Lung (tissue), 11 donors: ENCODE measurements at regions not wholly inside any gene's neighbourhood (a gene's known extent, or its start where the extent isn't known, plus 50 kb on each side); places are given as distances from the start of the nearest gene placed in this dataset.

Experiments used
- ATAC-seq: fragments of 200-7000 bp; cut with Tn5 transposase; one replicate; pipeline ENCODE4 v1.9.1; 2020; ENCODE audit warnings: moderate number of reproducible peaks; ENCODE audit not compliant: insufficient read depth, low FRiP score
- DNase-seq, 3 donors: peaks; one replicate each; pipeline ENCODE4 v3.0.0-alpha.2; 2013 to 2017
- H3K27ac ChIP-seq, 2 donors: one replicate each; pipeline ENCODE4 v1.5.1; 2013; ENCODE audit warnings: mild to moderate bottlenecking in 2 of 2, moderate library complexity in 2 of 2, control low read depth in 1 of 2, inconsistent platforms in 1 of 2, low read depth in 1 of 2, low read length in 1 of 2
- H3K27me3 ChIP-seq, 3 donors: one replicate each; pipeline ENCODE4 v1.5.1; 2013; ENCODE audit warnings: low read length in 2 of 3; ENCODE audit not compliant: control insufficient read depth in 3 of 3, insufficient read depth in 3 of 3
- H3K36me3 ChIP-seq, 4 donors: one replicate each; pipeline ENCODE4 v1.5.1; 2013; ENCODE audit warnings: low read length in 4 of 4, mild to moderate bottlenecking in 1 of 4, moderate library complexity in 1 of 4; ENCODE audit not compliant: control insufficient read depth in 4 of 4, insufficient read depth in 4 of 4
- H3K4me1 ChIP-seq, 5 donors: one replicate each; pipeline ENCODE4 v1.5.1; 2013; ENCODE audit warnings: low read length in 5 of 5, mild to moderate bottlenecking in 2 of 5, moderate library complexity in 1 of 5; ENCODE audit not compliant: control insufficient read depth in 5 of 5, insufficient read depth in 5 of 5
- H3K4me3 ChIP-seq: one replicate; pipeline ENCODE4 v1.5.1; 2013; ENCODE audit warnings: mild to moderate bottlenecking, control low read depth, moderate library complexity
- H3K9ac ChIP-seq, 2 donors: one replicate each; pipeline ENCODE4 v1.5.1; 2013; ENCODE audit warnings: low read length in 2 of 2, control low read depth in 1 of 2; ENCODE audit not compliant: insufficient read depth in 1 of 2
- H3K9me3 ChIP-seq, 4 donors: one replicate each; pipeline ENCODE4 v1.5.1; 2013; ENCODE audit warnings: low read length in 3 of 4, mild to moderate bottlenecking in 1 of 4, moderate library complexity in 1 of 4; ENCODE audit not compliant: control insufficient read depth in 4 of 4, insufficient read depth in 3 of 4
- CTCF ChIP-seq: IDR thresholded peaks from 2 replicates; pipeline ENCODE4 v1.5.1; 2012; ENCODE audit warnings: mild to moderate bottlenecking; ENCODE audit errors: control extremely low read depth, extremely low read depth
- WGBS, 2 donors: extraction: QIAGEN DNeasy Blood & Tissue Kit; methylation state at CpG; one replicate each; pipeline ENCODE4 v1.1.7; 2013; 5-methylcytosine and 5-hydroxymethylcytosine counted together
- donor health status: control.
- donor health status: control.
- donor health status: Bipolar disorder and iron deficiency.
- donor health status: healthy.
- donor health status: DM: yes; HTN: yes; CAD: no.

- H3K36me3 ChIP-seq = no peaks in the 10 kb centered on the region
- H3K27ac ChIP-seq = no peak overlapping the region
- TF ChIP-seq CTCF = no peak
- 84% methylated on average over 4 of the region's 4 CpGs for WGBS, 2 donors
- no peak for DNase-seq
- H3K4me1 ChIP-seq = no peaks in the 10 kb centered on the region
- no peak overlapping the region for H3K9ac ChIP-seq
- ATAC-seq = no peak
- H3K4me3 ChIP-seq = no peak overlapping the region
- H3K9me3 ChIP-seq = no peaks in the 10 kb centered on the region
- H3K27me3 ChIP-seq = no peaks in the 10 kb centered on the region
Observed at GRCh38 chr2:18209934-18210639, 331.6 kb downstream of the KCNS3 start.

GRCh38 chr2:18208956-18209355 lies 330.5 kb downstream of the KCNS3 start:
- TF ChIP-seq CTCF = no peak

GRCh38 chr2:18200771-18201170 lies 322.3 kb downstream of the KCNS3 start:
- H3K36me3 ChIP-seq = no peaks in the 10 kb centered on the region
- H3K27me3 ChIP-seq = no peaks in the 10 kb centered on the region
- peaks cover 0 to 3% (median 0%) of the 10 kb centered on the region in 5 donors for H3K4me1 ChIP-seq
- 92 to 96% methylated on average over 1 of the region's 1 CpG for WGBS, 2 donors
- peaks cover 0 to 5% (median 0%) of the 10 kb centered on the region in 4 donors for H3K9me3 ChIP-seq
- H3K27ac ChIP-seq = no peak overlapping the region
- ATAC-seq = no peak
- TF ChIP-seq CTCF = no peak
- no peak overlapping the region for H3K9ac ChIP-seq
- no peak for DNase-seq
- no peak overlapping the region for H3K4me3 ChIP-seq

More at GRCh38 chr2:18208956-18209355, 330.5 kb downstream of the KCNS3 start:
- ATAC-seq (no peak), DNase-seq (no peak)
- H3K27me3 ChIP-seq = no peaks in the 10 kb centered on the region
- 76 to 79% methylated on average over 1 of the region's 1 CpG for WGBS, 2 donors
- H3K9ac ChIP-seq = no peak overlapping the region
- H3K9me3 ChIP-seq = no peaks in the 10 kb centered on the region
- H3K4me3 ChIP-seq = no peak overlapping the region
- no peaks in the 10 kb centered on the region for H3K36me3 ChIP-seq
- no peak overlapping the region for H3K27ac ChIP-seq
- H3K4me1 ChIP-seq = no peaks in the 10 kb centered on the region

- Histone ChIP-seq H3K9ac (no peak overlapping the region), H3K27ac (no peak overlapping the region), H3K27me3 (no peaks in the 10 kb centered on the region), H3K4me3 (no peak overlapping the region), H3K4me1 (peaks cover 0 to 3% (median 0%) of the 10 kb centered on the region in 5 donors), H3K36me3 (no peaks in the 10 kb centered on the region), H3K9me3 (peaks cover 0 to 5% (median 0%) of the 10 kb centered on the region in 4 donors)
- 86% methylated on average over 2 of the region's 2 CpGs for WGBS, 2 donors
- no peak for DNase-seq
- no peak for TF ChIP-seq CTCF
- ATAC-seq = no peak
Observed at GRCh38 chr2:18198677-18199076, 320.2 kb downstream of the KCNS3 start.
